Sciatic nerve (tissue), 2 donors: ENCODE measurements at regions not wholly inside any gene's neighbourhood (a gene's known extent, or its start where the extent isn't known, plus 50 kb on each side); places are given as distances from the start of the nearest gene placed in this dataset.
A peak's percentile ranks its signal among the peaks of the same experiment; 100 is the strongest.
"Not testable (repeated sequence)": the region's sequence is repeated elsewhere in the genome, so short reads cannot be mapped to it uniquely, and the experiment has no call there.

ENCODE experiments used
- ATAC-seq: fragments of 200-7000 bp; cut with Tn5 transposase; one replicate; pipeline ENCODE4 v1.9.1; 2020; ENCODE audit warnings: mild to moderate bottlenecking, moderate library complexity
- DNase-seq: peaks from one replicate; pipeline ENCODE4 v3.0.0-alpha.2; 2020; ENCODE audit warnings: low spot score
- intact Hi-C: fragments of 100-400 bp; cut with DNase I; formaldehyde crosslinking; loops from one replicate; pipeline ENCODE4 v1.14.2; 2022
- donor health status: DM: no; HTN: no; CAD: no.
- donor health status: DM: no; HTN: no; CAD: no.

DNA sequence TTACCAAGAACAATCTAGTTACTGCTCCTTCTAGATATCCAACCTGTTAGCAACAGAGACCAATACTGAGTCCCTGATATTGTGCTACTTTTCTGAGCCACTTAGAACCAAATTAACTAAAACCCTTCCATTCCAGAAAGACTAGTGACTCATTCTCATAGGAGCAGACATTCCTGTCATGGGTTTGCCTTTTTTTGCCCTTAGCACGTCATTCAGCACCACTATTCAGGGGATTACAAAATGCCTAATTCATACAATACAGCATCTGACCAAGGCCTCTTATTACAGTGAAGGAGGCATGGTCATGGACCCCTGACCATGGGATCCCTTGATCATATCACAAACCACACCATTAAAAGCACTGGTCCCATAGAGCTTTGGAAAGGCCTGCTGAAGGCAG, 123.8 kb upstream of the CXCL13 start:
- ATAC-seq (no peak), DNase-seq (no peak)
- intact Hi-C loops, result no loop called here

DNA sequence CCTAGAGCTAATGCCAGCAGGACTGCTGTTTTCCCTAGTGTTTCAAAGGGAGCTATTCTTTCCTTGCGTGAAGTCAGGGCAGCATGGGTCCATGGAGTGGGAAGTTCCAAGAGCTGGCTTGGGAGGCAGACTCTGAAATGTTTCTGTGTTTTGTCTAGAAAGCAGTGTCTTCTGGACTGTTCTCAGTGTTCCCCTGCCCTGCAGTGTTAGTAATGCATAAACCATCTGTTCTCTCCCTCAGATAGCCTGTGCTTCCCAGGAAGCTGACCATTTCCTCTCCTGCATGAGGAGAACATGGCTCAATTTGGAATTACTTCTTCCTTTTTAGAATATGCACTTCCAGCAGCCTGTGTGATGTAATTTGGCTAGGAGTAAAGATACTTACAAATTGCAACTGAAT, 116.7 kb upstream of the CXCL13 start:
- intact Hi-C loops, result no loop called here
- no peak for DNase-seq
- no peak for ATAC-seq

DNA sequence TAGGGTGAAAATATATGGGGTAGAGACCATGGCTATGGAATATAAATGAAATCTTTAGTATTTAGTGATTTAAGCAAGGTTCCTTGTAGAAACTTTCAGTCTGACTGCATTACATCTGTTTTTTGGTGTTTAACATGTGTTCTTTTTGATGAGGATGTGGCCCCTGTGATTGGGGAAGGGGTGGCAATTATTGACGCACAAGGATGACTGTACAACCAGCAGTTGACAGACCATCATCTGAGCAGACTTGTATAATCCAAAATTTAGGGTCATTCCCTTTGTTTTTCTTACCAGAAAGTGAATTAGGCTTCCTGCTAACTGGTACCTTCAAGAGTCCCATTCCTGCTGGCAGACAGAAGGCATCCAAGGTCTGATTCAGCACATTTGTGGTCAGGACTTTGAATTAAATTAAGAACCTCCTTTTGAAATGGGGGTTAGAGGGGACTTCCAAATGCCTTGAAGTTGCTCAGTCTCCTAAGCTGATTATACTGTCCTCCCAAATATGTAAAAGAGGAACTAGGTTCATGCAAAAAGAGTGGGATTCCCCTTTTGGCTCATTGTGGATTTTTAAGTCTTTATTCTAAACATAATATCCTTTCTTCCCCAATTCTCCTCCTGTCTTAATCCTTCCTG, 112.4 kb upstream of the CXCL13 start:
- no peak for ATAC-seq
- no peak for DNase-seq
- intact Hi-C loops, result no loop called here

DNA sequence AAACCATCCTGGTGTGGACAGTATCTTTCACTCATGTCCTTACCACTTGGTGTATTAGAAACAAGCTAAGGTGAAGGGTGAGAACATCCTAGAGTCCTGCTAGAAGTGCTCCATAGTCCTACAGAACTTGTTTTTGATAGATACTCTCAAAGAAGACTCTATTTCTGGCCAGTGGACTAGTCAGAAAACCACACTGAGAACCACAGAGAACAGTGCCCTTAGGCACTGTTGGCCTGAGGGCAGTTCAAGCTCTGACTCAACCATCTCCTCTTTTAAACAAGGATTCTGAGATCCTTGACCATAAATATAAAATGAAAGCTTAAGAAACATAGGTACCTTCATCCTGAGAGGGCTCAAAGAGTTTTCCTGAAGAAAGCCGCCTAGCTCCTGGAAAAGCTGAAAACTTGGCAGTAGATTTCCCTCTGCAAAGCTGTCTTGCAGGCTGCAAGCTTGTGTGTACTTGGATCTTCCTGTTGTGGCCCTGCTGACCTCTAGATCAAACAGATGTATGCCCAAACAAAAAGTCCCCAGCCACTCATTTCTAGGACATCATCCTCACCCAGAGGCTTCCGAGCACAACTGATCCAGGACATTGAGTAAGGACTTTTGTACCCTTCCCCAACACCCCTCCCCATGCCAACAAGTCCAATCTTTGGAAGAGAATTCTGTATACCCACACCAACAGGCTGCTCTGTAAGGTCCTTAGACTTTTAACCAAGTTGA, 111.6 kb upstream of the CXCL13 start:
- intact Hi-C loops, result no loop called here
- ATAC-seq (no peak), DNase-seq (no peak)

DNA sequence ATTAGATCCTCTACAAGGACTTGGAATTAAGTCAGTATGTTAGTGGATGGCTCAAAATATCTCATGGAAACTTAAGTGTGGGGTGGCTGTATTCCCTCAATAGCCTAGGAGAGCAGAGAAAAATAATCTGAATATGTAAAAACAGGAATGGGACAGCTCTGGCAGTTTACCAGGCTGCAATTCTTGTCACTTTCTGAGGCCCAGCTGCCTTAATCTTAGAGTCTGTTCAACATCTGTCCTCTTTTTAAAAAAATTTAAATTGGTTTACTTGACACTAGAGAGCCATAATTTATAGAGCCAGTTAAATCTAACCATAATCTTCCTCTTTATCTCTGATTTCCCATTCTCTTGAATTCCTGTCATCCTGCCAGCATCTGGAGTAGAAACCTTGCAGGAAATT, 109.2 kb upstream of the CXCL13 start:
- intact Hi-C loops, result no loop called here
- no peak for ATAC-seq
- DNase-seq, result no peak

DNA sequence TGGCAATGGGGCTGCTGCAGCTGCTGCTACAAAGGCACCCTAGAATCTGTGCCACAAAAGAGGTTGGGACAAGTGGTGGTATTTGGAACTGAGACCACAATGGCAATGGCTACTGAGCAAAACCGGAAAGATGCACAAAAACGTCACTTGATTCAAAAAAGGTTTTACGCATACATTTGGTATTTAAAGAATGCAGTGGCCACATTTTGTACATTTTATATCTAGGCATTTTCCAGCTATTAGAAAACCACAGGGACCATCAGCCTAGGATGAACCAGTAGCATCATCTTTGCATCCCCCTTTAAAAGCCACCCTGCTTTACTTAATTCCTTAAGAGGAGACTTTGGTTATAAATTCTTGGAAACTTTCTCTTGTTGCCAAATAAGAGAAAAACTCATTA, 104.8 kb upstream of the CXCL13 start:
- no peak for ATAC-seq
- intact Hi-C loops, result no loop called here
- DNase-seq, result no peak

DNA sequence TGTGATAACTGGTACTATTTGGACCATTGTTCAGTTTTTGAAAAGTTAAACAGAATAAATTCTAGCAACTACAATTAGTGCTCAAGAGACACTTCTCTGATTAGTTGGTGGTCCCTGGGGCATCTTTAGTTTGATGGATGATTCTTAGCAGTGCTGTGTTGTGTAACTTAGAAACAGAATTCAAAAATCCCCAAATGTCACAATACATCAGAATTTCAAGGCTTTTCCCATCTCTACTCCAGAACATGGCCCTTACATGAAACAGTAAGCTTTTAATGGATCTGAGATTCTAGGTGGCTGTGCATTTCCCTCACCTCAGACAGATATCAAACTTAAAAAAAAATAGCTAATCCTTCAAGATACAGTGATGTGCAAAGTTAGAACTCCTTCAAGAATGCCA, 104.4 kb upstream of the CXCL13 start:
- peak; percentile 50 for ATAC-seq
- intact Hi-C loops, result no loop called here
- DNase-seq, result no peak

DNA sequence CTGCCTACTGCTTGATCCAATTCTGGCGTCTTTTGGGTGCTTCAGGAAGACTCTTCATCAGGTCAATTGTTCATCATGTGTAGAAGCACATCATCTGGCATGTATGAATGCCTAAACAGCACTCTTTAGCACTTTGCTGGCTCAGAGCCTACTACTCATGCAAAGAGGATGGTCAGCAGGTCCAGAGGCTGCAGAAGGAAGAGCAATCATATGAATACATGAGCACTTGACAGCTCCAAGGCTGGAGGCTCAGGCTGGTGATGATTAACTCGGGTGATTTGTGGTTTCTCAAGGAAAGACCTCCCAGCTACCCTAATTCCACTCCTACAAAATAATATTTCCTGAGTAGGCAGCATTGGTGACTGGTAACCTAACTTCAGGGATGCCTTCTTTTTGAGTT, 103.8 kb upstream of the CXCL13 start:
- no peak for ATAC-seq
- DNase-seq, result no peak
- intact Hi-C loops, result no loop called here

DNA sequence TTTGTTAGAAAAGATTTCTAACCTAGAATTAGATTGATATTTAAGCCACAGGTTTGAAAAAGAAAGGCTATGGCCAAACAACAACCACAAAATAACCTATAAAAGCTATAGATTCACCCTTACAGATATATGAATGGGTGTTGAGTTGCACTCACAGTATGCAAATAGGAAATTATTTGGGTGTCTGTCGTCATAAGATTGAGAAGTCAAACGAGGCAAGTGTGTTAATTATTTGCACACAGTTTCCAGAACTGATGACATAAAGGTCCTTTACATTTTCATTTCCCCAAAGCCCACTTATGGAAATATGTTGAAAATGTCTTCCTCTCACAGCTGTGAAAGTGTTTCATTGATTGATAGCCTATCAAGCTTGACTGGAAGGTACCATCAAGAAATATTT, 101.2 kb upstream of the CXCL13 start:
- intact Hi-C loops, result no loop called here
- no peak for ATAC-seq
- no peak for DNase-seq

DNA sequence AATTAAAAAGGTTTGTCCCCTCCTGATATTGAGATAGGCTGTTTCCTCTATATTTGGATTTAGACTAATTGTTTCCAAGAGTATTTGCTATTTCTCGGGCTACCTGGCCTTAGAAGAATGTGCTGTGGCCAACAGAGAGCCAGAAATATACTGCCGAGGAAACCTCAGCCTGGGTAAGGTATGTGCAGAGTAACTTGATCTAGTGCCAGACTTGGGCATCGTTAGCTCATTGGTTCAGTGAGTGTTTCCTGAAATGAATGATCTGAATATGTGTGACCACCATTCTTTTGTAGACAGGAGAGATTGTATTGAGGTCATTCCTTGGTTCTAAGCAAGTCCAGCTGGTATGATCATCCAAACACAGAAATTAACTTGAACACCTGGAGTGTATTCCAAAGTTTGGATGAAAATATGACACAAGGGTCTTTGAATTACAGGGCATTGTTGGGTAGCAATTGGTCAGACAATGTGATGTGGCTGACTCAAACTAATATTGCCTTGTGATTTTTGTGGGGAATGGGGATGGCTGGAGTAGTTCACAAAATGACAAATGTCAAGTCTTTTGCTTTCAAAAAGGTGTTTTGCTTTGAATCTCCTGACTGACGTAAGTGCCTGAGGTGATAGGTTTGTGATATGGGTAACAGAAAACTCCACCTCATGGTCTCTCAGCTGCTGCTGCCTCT, 100.2 kb upstream of the CXCL13 start:
- DNase-seq (no peak), ATAC-seq (no peak)
- intact Hi-C loops, result no loop called here

DNA sequence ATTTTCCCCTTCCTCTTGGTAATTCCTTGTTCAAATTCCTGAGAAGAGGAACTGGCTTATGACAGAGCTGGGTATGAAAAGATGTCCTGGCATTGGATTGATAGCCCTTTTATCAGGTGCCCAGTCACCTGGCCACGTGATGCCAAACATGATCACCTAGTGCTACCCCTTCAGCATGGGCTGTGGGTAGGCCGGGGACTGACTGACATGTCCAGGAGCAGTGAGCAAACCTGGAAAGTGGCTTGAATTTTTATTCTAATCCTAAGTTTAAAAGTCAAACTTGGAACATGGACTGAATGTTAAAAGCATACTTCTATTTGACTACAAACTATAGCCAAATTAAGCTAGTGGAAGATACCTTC, 99.7 kb upstream of the CXCL13 start:
- intact Hi-C loops, result no loop called here
- DNase-seq, result no peak
- no peak for ATAC-seq

DNA sequence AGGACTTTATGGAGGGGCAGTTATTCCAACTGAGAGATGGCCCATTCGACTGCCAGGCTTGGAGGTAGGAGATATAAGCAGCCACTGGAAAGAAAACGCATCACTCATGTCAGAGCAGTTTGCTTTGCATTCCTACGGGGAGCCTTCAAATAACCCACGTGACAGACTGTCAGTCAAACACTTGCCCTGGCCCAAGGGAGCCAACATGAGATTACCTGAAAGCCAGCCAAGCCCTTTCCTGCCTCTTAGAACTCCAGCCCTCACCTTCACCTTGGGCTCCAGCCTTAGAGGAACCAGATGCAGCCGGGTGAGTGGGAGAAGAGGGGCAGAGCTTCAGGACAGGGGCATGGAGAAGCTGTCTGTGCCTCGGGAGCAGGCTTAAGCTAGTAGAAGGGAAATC, 95.3 kb upstream of the CXCL13 start:
- intact Hi-C loops, result no loop called here
- DNase-seq, result no peak
- ATAC-seq, result no peak

DNA sequence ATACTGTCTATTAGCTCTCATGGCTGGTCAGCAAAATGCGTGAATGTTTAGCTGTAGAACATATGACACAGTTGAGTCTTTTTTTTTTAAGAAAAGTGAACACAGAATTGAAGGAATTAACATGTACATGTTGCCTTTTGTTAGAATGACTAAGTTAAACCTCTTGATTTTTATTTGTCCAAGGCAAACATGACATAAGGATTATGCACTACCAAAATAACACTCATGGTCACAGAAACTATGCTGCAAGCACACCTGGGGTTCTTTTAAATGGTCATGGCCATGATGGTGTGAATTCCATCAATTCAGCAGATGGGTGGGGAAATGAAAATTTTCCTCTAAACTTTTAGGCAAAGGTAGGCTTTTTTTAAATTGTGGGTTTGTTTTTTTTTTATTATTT, 80.1 kb upstream of the CXCL13 start:
- intact Hi-C loops, result no loop called here
- DNase-seq (no peak), ATAC-seq (no peak)

DNA sequence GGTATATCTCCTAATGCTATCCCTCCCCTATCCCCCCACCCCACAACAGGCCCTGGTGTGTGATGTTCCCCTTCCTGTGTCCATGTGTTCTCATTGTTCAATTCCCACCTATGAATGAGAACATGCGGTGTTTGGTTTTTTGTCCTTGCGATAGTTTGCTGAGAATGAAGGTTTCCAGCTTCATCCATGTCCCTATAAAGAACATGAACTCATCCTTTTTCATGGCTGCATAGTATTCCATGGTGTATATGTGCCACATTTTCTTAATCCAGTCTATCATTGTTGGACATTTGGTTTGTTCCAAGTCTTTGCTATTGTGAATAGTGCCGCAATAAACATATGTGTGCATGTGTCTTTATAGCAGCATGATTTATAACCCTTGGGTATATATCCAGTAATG, 77.7 kb upstream of the CXCL13 start:
- intact Hi-C loops, DNase-seq, ATAC-seq: not testable (repeated sequence)

DNA sequence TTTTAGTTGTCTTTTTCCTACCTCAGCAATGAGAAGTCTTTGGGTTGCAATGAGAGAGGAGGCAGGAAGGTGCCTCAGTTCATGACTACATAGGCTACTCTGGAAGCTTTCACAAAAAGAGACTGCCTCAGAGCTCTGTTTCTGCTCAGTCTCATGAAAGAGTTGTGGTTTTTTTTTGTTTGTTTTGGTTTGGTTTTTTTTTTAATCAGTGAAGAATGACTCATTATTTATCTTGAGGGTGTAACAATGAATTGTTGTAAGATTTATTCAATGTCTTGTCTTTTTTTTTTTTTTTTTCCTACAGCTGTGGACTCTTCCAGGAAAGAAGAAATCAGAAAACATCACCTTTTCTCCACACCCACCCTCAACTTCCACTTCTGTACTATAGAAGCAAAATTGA, 67.5 kb upstream of the CXCL13 start:
- peak; percentile 88 for ATAC-seq
- DNase-seq, result no peak
- intact Hi-C loops, result no loop called here

DNA sequence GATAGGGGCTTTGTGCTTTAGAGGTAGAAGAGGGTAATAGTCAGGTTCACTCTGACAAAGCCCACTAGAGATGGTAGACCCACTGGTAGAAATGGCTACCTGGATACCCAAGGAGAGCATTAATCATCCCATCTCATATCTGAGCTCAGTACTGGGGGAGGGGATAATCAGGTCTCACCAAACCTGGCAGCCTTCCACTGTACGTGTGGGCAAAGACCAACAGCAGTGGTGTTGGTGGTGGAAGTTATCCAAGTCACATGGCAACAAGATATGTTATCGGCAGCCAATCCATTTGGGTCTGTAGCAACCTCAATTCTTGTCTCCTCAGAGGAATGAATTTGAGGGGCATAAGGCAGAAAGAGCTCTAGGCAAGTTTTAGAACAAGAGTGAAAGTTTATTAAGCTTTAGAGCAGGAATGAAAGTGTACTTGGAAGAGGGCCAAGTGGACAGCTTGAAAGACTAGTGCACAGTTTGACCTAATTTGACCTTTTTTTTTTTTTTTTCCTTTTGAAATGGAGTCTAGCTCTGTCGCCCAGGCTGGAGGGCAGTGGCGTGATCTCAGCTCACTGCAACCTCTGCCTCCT, 67.0 kb upstream of the CXCL13 start:
- intact Hi-C loops, result no loop called here
- DNase-seq (no peak), ATAC-seq (peak; percentile 57)
